22Rv1 (cell line): ENCODE measurements at regions not wholly inside any gene's neighbourhood (a gene's known extent, or its start where the extent isn't known, plus 50 kb on each side); places are given as distances from the start of the nearest gene placed in this dataset.

Experiments used
- ZFX ChIP-seq: fragments of 450-650 bp; IDR thresholded peaks from 2 replicates; pipeline ENCODE4 v1.6.1; 2017; ENCODE audit warnings: antibody characterized with exemption, borderline replicate concordance
- TF ChIP-seq, protein P1 (sequence below): fragments of 450-650 bp; IDR thresholded peaks from 2 replicates; pipeline ENCODE4 v1.5.1; 2017; ENCODE audit warnings: mild to moderate bottlenecking

DNA sequence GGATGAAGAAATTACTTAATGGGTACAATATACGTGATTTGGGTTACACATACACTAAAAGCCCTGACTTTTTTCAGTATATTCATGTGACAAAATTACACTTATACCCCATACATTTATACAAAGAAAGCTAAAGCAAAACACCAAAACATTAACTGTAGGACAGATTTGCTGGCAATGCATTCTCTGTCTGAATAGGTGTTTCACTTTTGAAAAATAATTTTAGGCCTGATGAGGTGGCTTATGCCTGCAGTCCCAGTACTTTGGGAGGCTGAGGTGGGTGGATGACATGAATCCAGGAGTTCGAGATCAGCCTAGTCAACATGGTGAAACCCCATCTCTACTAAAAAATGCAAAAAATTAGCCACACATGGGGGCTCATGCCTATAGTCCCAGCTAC lies 301.5 kb upstream of the FAM98A start:
- TF ChIP-seq, protein P1, sequence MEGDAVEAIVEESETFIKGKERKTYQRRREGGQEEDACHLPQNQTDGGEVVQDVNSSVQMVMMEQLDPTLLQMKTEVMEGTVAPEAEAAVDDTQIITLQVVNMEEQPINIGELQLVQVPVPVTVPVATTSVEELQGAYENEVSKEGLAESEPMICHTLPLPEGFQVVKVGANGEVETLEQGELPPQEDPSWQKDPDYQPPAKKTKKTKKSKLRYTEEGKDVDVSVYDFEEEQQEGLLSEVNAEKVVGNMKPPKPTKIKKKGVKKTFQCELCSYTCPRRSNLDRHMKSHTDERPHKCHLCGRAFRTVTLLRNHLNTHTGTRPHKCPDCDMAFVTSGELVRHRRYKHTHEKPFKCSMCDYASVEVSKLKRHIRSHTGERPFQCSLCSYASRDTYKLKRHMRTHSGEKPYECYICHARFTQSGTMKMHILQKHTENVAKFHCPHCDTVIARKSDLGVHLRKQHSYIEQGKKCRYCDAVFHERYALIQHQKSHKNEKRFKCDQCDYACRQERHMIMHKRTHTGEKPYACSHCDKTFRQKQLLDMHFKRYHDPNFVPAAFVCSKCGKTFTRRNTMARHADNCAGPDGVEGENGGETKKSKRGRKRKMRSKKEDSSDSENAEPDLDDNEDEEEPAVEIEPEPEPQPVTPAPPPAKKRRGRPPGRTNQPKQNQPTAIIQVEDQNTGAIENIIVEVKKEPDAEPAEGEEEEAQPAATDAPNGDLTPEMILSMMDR: no peak
- no peak for TF ChIP-seq ZFX
